Tongue (tissue), 1 donor: ENCODE measurements at regions not wholly inside any gene's neighbourhood (a gene's known extent, or its start where the extent isn't known, plus 50 kb on each side); places are given as distances from the start of the nearest gene placed in this dataset.

Experiments
- DNase-seq: peaks from one replicate; pipeline ENCODE4 v3.0.0-alpha.2; 2015

GRCh38 chr1:222165629-222166028 is 382.3 kb downstream of the HHIPL2 start:
- peak; percentile 79 for DNase-seq

GRCh38 chr1:222163895-222164294 is 384.0 kb downstream of the HHIPL2 start:
- DNase-seq: no peak

- DNase-seq: no peak
These were observed 386.2 kb downstream of the HHIPL2 start for GRCh38 chr1:222161676-222162075.

GRCh38 chr1:222157612-222158011 is 390.3 kb downstream of the HHIPL2 start:
- DNase-seq: no peak

GRCh38 chr1:222140206-222140605 is 398.3 kb upstream of the DUSP10 start:
- DNase-seq: no peak

- no peak for DNase-seq
These were observed 396.2 kb upstream of the DUSP10 start for GRCh38 chr1:222138095-222138494.

- DNase-seq: peak; percentile 50
These were observed 395.0 kb upstream of the DUSP10 start for GRCh38 chr1:222136869-222137268.

GRCh38 chr1:222129041-222129440 is 387.2 kb upstream of the DUSP10 start:
- DNase-seq: no peak

- DNase-seq: no peak
These were observed 385.8 kb upstream of the DUSP10 start for GRCh38 chr1:222127526-222128152.

GRCh38 chr1:222127096-222127495 is 385.2 kb upstream of the DUSP10 start:
- DNase-seq: no peak

- DNase-seq: no peak
These were observed 384.2 kb upstream of the DUSP10 start for GRCh38 chr1:222126052-222126451.

GRCh38 chr1:222124602-222125001 is 382.7 kb upstream of the DUSP10 start:
- DNase-seq: no peak

- DNase-seq: no peak
These were observed 381.2 kb upstream of the DUSP10 start for GRCh38 chr1:222123111-222123510.

GRCh38 chr1:222117809-222118208 is 375.9 kb upstream of the DUSP10 start:
- DNase-seq: no peak

GRCh38 chr1:222114536-222115156 is 372.8 kb upstream of the DUSP10 start:
- DNase-seq: no peak

- no peak for DNase-seq
These were observed 367.9 kb upstream of the DUSP10 start for GRCh38 chr1:222109836-222110235.

GRCh38 chr1:222107975-222108374 is 366.1 kb upstream of the DUSP10 start:
- DNase-seq: no peak

GRCh38 chr1:222107267-222107666 is 365.4 kb upstream of the DUSP10 start:
- no peak for DNase-seq

GRCh38 chr1:222106377-222106776 is 364.5 kb upstream of the DUSP10 start:
- no peak for DNase-seq

- no peak for DNase-seq
These were observed 364.0 kb upstream of the DUSP10 start for GRCh38 chr1:222105861-222106260.

GRCh38 chr1:222105393-222105737 is 363.5 kb upstream of the DUSP10 start:
- DNase-seq: no peak

GRCh38 chr1:222104694-222105392 is 363.0 kb upstream of the DUSP10 start:
- DNase-seq: peak; percentile 52

- no peak for DNase-seq
These were observed 362.2 kb upstream of the DUSP10 start for GRCh38 chr1:222104097-222104496.

- no peak for DNase-seq
These were observed 357.9 kb upstream of the DUSP10 start for GRCh38 chr1:222099746-222100145.
